Fibroblast of lung (primary cell): ENCODE measurements at regions not wholly inside any gene's neighbourhood (a gene's known extent, or its start where the extent isn't known, plus 50 kb on each side); places are given as distances from the start of the nearest gene placed in this dataset.

Experiments used
- EZH2 ChIP-seq: IDR thresholded peaks from 2 replicates; pipeline ENCODE4 v1.5.1; 2012; ENCODE audit warnings: low read length, control low read depth, mild to moderate bottlenecking; ENCODE audit errors: missing control alignments
- TF ChIP-seq, protein P1 (sequence below), 2 donors: IDR thresholded peaks in 1 of 2; conservative IDR thresholded peaks in 1 of 2; 1 replicate in 1 of 2; 2 replicates in 1 of 2; pipeline ENCODE4 v1.5.1; 2011 to 2012; ENCODE audit warnings: low read length in 2 of 2, control low read depth in 1 of 2, inconsistent platforms in 1 of 2, low read depth in 1 of 2, mild to moderate bottlenecking in 1 of 2

GRCh38 chr15:38724827-38725226 is 160.2 kb upstream of the RASGRP1 start:
- TF ChIP-seq, protein P1, sequence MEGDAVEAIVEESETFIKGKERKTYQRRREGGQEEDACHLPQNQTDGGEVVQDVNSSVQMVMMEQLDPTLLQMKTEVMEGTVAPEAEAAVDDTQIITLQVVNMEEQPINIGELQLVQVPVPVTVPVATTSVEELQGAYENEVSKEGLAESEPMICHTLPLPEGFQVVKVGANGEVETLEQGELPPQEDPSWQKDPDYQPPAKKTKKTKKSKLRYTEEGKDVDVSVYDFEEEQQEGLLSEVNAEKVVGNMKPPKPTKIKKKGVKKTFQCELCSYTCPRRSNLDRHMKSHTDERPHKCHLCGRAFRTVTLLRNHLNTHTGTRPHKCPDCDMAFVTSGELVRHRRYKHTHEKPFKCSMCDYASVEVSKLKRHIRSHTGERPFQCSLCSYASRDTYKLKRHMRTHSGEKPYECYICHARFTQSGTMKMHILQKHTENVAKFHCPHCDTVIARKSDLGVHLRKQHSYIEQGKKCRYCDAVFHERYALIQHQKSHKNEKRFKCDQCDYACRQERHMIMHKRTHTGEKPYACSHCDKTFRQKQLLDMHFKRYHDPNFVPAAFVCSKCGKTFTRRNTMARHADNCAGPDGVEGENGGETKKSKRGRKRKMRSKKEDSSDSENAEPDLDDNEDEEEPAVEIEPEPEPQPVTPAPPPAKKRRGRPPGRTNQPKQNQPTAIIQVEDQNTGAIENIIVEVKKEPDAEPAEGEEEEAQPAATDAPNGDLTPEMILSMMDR (conservative IDR thresholded peaks at IDR 0.05 in 1 of 2, IDR thresholded peaks at IDR 0.05 in 1 of 2; ENCODE audit: low read depth in 1 of 2, low read length in 2 of 2), result peak in 1 of 2 donors; percentile 5
- TF ChIP-seq EZH2, result no peak
